ENCODE measurements at regions not wholly inside any gene's neighbourhood (a gene's known extent, or its start where the extent isn't known, plus 50 kb on each side); places are given as distances from the start of the nearest gene placed in this dataset.

DNA sequence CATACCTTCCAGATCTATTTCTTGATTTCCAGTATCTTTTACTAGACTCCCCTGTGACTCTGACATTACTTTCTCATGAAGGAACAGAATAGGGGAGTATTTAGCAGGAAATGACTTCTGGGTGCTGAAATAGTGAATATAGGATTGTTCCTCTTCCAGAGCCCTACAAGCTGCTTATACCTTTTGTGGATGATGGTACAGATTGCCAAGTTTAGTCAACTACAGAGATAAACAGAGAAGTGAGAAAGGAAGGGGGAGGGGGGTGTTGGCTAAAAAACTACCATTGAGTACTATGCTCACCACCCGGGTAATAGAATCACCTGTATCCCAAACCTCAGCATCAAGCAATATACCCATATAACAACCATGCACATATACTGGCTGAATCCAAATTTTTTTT, 298.3 kb upstream of the GPR149 start:
- no peak for DNase-seq (ENCODE audit: low read depth)
- TF ChIP-seq, protein P1, sequence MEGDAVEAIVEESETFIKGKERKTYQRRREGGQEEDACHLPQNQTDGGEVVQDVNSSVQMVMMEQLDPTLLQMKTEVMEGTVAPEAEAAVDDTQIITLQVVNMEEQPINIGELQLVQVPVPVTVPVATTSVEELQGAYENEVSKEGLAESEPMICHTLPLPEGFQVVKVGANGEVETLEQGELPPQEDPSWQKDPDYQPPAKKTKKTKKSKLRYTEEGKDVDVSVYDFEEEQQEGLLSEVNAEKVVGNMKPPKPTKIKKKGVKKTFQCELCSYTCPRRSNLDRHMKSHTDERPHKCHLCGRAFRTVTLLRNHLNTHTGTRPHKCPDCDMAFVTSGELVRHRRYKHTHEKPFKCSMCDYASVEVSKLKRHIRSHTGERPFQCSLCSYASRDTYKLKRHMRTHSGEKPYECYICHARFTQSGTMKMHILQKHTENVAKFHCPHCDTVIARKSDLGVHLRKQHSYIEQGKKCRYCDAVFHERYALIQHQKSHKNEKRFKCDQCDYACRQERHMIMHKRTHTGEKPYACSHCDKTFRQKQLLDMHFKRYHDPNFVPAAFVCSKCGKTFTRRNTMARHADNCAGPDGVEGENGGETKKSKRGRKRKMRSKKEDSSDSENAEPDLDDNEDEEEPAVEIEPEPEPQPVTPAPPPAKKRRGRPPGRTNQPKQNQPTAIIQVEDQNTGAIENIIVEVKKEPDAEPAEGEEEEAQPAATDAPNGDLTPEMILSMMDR (IDR thresholded peaks at IDR 0.05; ENCODE audit: insufficient read depth, low read depth, low read length, missing control alignments): no peak

DNA sequence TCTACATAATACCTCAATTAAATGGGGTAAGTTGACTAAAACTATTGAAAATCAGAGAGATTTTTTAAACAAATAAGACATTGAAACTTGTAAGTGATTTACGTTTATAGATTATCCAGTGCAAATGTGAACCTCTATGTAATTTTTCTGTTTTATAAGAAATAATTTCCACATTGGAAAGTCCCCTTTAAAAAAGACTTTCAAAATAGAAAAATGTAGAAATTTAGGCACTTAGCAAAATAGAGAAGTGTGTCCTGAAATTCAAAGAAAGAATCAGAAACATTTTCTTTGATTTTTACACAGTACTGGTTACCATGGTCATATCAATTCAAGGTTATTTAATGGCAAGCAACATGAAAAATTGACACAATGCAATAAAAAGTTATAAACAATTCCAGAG, 290.9 kb upstream of the GPR149 start:
- DNase-seq (ENCODE audit: low read depth): no peak
- TF ChIP-seq, protein P1 (IDR thresholded peaks at IDR 0.05; ENCODE audit: insufficient read depth, low read depth, low read length, missing control alignments): no peak
- H3K4me3 ChIP-seq (ENCODE audit: low read length): no peak overlapping the region

More for the DNA sequence above, 298.3 kb upstream of the GPR149 start:
- no peak overlapping the region for H3K4me3 ChIP-seq (ENCODE audit: low read length)

DNA sequence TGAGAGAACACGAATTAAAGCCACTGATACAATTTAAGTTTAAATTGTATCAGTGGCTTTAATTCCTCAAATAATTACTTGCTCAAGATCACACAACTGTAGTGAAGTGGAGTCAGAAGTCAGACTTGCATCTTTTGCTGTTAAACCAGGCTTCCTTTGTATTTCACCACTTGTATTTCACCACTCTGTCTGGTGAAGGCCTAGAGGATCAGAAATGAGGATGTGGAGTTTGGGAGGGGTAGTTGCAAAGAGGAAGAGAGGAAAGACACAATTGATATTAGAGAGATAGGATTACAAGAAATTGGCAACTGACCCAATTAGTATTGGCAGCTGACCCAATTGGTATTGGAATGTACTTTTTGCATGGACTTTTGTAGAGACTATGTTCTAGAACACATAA, 288.1 kb upstream of the GPR149 start:
- no peak for DNase-seq (ENCODE audit: low read depth)

DNA sequence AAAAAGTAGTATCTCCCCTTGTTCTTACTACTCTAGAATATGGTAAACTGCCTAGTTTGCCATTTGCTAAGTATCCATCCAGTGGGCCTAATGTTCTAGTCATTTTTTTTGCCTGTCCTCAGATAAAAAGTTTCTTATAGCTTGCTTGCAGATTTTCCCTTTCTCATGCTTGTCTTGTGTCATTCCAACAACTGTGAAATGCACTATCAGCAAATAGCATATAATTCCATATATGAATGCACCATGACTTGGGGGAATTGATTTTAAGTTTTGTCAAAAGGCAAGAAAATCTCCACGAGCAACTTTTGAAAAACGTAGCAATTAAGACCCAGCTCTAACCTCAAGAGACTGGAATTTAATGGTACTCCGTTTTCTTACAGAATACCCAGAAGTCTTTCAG, 286.2 kb upstream of the GPR149 start:
- no peak overlapping the region for H3K4me3 ChIP-seq (ENCODE audit: low read length)
- DNase-seq (ENCODE audit: low read depth): no peak
- TF ChIP-seq, protein P1 (IDR thresholded peaks at IDR 0.05; ENCODE audit: insufficient read depth, low read depth, low read length, missing control alignments): no peak

More for the DNA sequence above, 288.1 kb upstream of the GPR149 start:
- TF ChIP-seq, protein P1 (IDR thresholded peaks at IDR 0.05; ENCODE audit: insufficient read depth, low read depth, low read length, missing control alignments): no peak
- no peak overlapping the region for H3K4me3 ChIP-seq (ENCODE audit: low read length)

DNA sequence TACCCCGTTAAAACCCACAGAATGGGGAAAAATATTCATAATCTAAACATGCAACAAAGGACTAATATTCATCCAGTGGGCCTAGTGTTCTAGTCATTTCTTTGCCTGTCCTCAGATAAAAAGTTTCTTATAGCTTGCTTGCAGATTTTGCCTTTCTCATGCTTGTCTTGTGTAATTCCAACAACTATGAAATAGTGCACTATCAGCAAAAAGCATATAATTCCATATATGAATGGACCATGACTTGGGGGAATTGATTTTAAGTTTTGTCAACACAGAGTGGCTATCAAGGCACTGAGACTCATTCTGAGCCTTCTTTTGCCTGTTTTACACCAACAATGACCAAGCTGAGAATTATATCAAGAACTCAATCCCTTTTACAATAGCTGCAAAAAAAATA, 278.6 kb upstream of the GPR149 start:
- TF ChIP-seq, protein P1 (IDR thresholded peaks at IDR 0.05; ENCODE audit: insufficient read depth, low read depth, low read length, missing control alignments): no peak
- no peak overlapping the region for H3K4me3 ChIP-seq (ENCODE audit: low read length)
- DNase-seq (ENCODE audit: low read depth): no peak

DNA sequence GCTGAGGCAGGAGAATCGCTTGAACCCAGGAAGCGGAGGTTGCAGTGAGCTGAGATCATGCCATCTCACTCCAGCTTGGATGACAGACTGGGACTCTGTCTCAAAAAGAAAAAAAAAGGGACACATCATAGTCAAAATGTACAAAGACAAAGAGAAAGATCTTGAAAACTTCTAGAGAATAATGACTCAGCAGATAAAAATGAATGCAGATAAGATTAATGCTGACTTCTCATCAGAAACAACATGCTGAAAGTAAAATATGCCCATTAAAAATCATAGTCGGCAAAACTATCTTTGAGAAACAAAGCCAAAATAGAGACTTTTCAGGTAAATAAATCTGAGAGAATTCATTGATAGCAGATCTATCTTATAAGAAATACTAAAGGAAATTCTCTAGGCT, 271.1 kb upstream of the GPR149 start:
- no peak for DNase-seq (ENCODE audit: low read depth)
- TF ChIP-seq, protein P1 (IDR thresholded peaks at IDR 0.05; ENCODE audit: insufficient read depth, low read depth, low read length, missing control alignments): no peak
- no peak overlapping the region for H3K4me3 ChIP-seq (ENCODE audit: low read length)

DNA sequence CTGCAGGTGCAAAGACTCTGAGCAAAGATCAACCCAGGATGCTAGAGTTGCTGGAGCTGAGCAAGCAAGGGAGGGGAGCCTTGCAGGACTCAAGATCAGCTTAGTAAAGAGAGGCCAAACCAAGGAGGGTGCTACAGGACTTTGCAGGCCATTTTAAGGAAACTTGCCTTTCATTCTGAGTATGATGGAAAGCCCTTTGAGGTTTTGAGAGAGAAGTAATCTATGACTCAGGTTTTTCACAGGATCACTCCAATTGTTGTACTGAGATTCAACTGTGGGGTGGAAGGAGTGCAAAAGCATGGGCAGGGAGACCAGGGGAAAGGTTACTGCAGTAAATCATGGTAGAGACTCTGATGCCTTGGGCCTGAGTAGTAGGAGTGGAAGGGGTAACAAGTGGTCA, 260.4 kb upstream of the GPR149 start:
- TF ChIP-seq, protein P1 (IDR thresholded peaks at IDR 0.05; ENCODE audit: insufficient read depth, low read depth, low read length, missing control alignments): no peak
- no peak overlapping the region for H3K4me3 ChIP-seq (ENCODE audit: low read length)
- DNase-seq (ENCODE audit: low read depth): no peak

Data from epithelial cell of esophagus (primary cell).